Omental fat pad (tissue), 3 donors: ENCODE measurements at regions not wholly inside any gene's neighbourhood (a gene's known extent, or its start where the extent isn't known, plus 50 kb on each side); places are given as distances from the start of the nearest gene placed in this dataset.

Source experiments
- ATAC-seq: fragments of 150-250 bp; one replicate; pipeline ENCODE4 v1.9.1; 2016; ENCODE audit warnings: mild to moderate bottlenecking, moderate library complexity; ENCODE audit not compliant: low FRiP score
- DNase-seq: peaks from one replicate; pipeline ENCODE4 v3.0.0-alpha.2; 2019; ENCODE audit warnings: low spot score
- CTCF ChIP-seq, 3 donors: fragments of 450-650 bp; IDR thresholded peaks; one replicate each; pipeline ENCODE4 v1.5.1; 2016 to 2017; ENCODE audit warnings: antibody characterized with exemption in 3 of 3, mild to moderate bottlenecking in 3 of 3, moderate library complexity in 2 of 3

- no peak for TF ChIP-seq CTCF (IDR thresholded peaks at IDR 0.05)
- no peak for ATAC-seq
- no peak for DNase-seq
Measured at GRCh38 chr3:110856916-110857315, 214.7 kb upstream of the NECTIN3 start.

- no peak for DNase-seq
- no peak for TF ChIP-seq CTCF (IDR thresholded peaks at IDR 0.05)
- ATAC-seq, result no peak
Measured at GRCh38 chr3:110858549-110858948, 213.1 kb upstream of the NECTIN3 start.

DNA sequence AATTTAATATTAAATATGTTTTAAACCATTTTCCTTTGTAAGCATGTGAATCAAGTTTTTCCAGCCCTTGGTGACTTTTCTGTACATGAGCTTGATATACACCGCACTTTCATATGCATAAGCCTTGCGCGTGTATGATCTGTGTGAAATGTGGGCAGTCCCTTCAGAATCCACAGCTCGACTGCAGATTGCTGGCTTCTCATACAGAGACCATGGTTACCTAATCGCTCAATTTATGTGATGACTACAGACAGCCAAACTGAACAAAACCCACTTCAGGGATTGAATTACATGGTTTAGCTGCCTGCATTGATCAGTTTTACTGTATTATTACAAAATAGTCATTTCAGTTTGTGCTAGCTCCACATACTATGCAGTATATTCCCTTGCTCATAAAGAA lies 212.3 kb upstream of the NECTIN3 start:
- no peak for TF ChIP-seq CTCF (IDR thresholded peaks at IDR 0.05)
- no peak for ATAC-seq
- DNase-seq, result no peak

GRCh38 chr3:110859993-110860392 lies 211.6 kb upstream of the NECTIN3 start:
- no peak for TF ChIP-seq CTCF (IDR thresholded peaks at IDR 0.05)
- DNase-seq (no peak), ATAC-seq (no peak)

- TF ChIP-seq CTCF (IDR thresholded peaks at IDR 0.05), result no peak
- DNase-seq (no peak), ATAC-seq (no peak)
Measured at GRCh38 chr3:110865934-110866333, 205.7 kb upstream of the NECTIN3 start.

DNA sequence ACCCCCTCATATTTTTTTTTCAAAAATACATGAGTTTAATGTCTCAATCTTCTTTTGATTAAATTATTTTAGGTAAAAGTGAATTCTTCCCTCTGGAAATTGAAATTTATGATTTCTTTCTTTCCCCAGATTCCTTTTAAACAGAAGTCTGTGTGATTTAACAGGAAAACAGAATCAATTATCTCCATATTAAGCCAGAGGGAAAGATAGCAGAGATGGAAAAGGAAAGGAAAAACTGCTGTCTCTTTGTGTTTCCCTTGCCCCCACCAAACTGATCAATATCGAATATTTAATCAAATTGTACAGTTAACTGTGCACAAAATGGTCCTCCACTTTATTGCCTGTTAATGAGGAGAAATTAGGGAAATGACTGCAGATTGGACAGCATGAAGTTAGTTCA lies 203.5 kb upstream of the NECTIN3 start:
- TF ChIP-seq CTCF (IDR thresholded peaks at IDR 0.05), result no peak
- DNase-seq, result no peak
- no peak for ATAC-seq

DNA sequence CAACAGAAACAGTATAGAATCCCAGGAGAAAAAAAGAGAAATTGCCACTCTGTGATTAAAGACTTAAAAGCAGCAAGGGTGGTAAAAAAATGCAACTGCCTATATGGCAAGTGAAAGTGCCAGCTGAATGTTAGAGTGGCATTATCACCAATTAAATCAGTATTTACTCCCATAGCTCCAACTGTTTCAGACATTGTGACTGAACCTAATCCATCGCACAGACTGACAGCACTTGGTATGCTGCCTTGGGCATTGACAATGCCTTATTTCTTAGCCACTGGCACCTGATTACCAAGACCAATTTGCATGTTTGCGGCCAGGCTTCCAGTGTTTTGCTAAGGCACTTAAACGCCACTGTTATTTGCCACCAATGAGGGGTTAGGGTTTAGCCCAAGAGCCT lies 201.9 kb upstream of the NECTIN3 start:
- no peak for TF ChIP-seq CTCF (IDR thresholded peaks at IDR 0.05)
- ATAC-seq, result no peak
- no peak for DNase-seq
